NCI-H2107 treated with DMSO at 0.1 percent for 48 hours (cell line): ENCODE measurements at regions not wholly inside any gene's neighbourhood (a gene's known extent, or its start where the extent isn't known, plus 50 kb on each side); places are given as distances from the start of the nearest gene placed in this dataset.
A peak's percentile ranks its signal among the peaks of the same experiment; 100 is the strongest.

Experiments
- DNase-seq: peaks from one replicate; lab custom pipeline; 2025; ENCODE audit not compliant: unreplicated experiment; lab: John Stamatoyannopoulos, UW

GRCh38 chr11:59302991-59303390 is 55.7 kb upstream of the OR5AN1 start:
- DNase-seq, result no peak

GRCh38 chr11:59295435-59295834 is 63.3 kb upstream of the OR5AN1 start:
- no peak for DNase-seq

GRCh38 chr11:59292611-59293010 is 66.1 kb upstream of the OR5AN1 start:
- DNase-seq, result no peak

- no peak for DNase-seq
Observed at GRCh38 chr11:59291228-59291627, 67.5 kb upstream of the OR5AN1 start.

GRCh38 chr11:59289356-59290181 is 69.1 kb upstream of the OR5AN1 start:
- DNase-seq, result no peak

- no peak for DNase-seq
Observed at GRCh38 chr11:59285716-59286260, 72.9 kb upstream of the OR5AN1 start.

- no peak for DNase-seq
Observed at GRCh38 chr11:59284773-59285129, 72.0 kb upstream of the MPEG1 start.

GRCh38 chr11:59283825-59284772 is 71.4 kb upstream of the MPEG1 start:
- DNase-seq, result peak; percentile 35

GRCh38 chr11:59283311-59283710 is 70.6 kb upstream of the MPEG1 start:
- no peak for DNase-seq

GRCh38 chr11:59281177-59281576 is 68.5 kb upstream of the MPEG1 start:
- DNase-seq, result no peak

- DNase-seq, result no peak
Observed at GRCh38 chr11:59273373-59273841, 60.7 kb upstream of the MPEG1 start.

- DNase-seq, result no peak
Observed at GRCh38 chr11:59272771-59273372, 60.1 kb upstream of the MPEG1 start.

- no peak for DNase-seq
Observed at GRCh38 chr11:59271811-59272327, 59.1 kb upstream of the MPEG1 start.

GRCh38 chr11:59271247-59271755 is 58.6 kb upstream of the MPEG1 start:
- DNase-seq, result no peak

- DNase-seq, result no peak
Observed at GRCh38 chr11:59267736-59268475, 55.2 kb upstream of the MPEG1 start.

GRCh38 chr11:59267196-59267595 is 54.5 kb upstream of the MPEG1 start:
- DNase-seq, result no peak

- DNase-seq, result no peak
Observed at GRCh38 chr11:59266491-59266890, 53.8 kb upstream of the MPEG1 start.

- DNase-seq, result no peak
Observed at GRCh38 chr11:59265735-59266134, 53.0 kb upstream of the MPEG1 start.

GRCh38 chr11:59264736-59265135 is 52.0 kb upstream of the MPEG1 start:
- no peak for DNase-seq
